ENCODE measurements at regions not wholly inside any gene's neighbourhood (a gene's known extent, or its start where the extent isn't known, plus 50 kb on each side); places are given as distances from the start of the nearest gene placed in this dataset.

- H3K9me3 ChIP-seq (ENCODE audit: low read depth): no peaks in the 10 kb centered on the region
- H3K27me3 ChIP-seq: no peaks in the 10 kb centered on the region
- no peak for DNase-seq (ENCODE audit: low read depth in 1 of 2, low spot score in 1 of 2)
- H3K4me3 ChIP-seq: no peak overlapping the region
- no peak overlapping the region for H3K27ac ChIP-seq
- H3K4me1 ChIP-seq (ENCODE audit: low read depth): no peaks in the 10 kb centered on the region
- H3K36me3 ChIP-seq: no peaks in the 10 kb centered on the region
- TF ChIP-seq, protein P1, sequence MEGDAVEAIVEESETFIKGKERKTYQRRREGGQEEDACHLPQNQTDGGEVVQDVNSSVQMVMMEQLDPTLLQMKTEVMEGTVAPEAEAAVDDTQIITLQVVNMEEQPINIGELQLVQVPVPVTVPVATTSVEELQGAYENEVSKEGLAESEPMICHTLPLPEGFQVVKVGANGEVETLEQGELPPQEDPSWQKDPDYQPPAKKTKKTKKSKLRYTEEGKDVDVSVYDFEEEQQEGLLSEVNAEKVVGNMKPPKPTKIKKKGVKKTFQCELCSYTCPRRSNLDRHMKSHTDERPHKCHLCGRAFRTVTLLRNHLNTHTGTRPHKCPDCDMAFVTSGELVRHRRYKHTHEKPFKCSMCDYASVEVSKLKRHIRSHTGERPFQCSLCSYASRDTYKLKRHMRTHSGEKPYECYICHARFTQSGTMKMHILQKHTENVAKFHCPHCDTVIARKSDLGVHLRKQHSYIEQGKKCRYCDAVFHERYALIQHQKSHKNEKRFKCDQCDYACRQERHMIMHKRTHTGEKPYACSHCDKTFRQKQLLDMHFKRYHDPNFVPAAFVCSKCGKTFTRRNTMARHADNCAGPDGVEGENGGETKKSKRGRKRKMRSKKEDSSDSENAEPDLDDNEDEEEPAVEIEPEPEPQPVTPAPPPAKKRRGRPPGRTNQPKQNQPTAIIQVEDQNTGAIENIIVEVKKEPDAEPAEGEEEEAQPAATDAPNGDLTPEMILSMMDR (IDR thresholded peaks at IDR 0.05; ENCODE audit: low read depth, low read length): no peak
These were observed 90.2 kb upstream of the ISX start for GRCh38 chr22:34975721-34976120.

- H3K27me3 ChIP-seq: no peaks in the 10 kb centered on the region
- H3K36me3 ChIP-seq: no peaks in the 10 kb centered on the region
- TF ChIP-seq, protein P1 (IDR thresholded peaks at IDR 0.05; ENCODE audit: low read depth, low read length): no peak
- no peaks in the 10 kb centered on the region for H3K9me3 ChIP-seq (ENCODE audit: low read depth)
- no peak overlapping the region for H3K27ac ChIP-seq
- H3K4me1 ChIP-seq (ENCODE audit: low read depth): no peaks in the 10 kb centered on the region
- no peak overlapping the region for H3K4me3 ChIP-seq
- DNase-seq (ENCODE audit: low read depth in 1 of 2, low spot score in 1 of 2): no peak
These were observed 89.5 kb upstream of the ISX start for GRCh38 chr22:34976474-34976873.

- TF ChIP-seq, protein P1 (IDR thresholded peaks at IDR 0.05; ENCODE audit: low read depth, low read length): no peak
- no peaks in the 10 kb centered on the region for H3K27me3 ChIP-seq
- H3K4me1 ChIP-seq (ENCODE audit: low read depth): no peaks in the 10 kb centered on the region
- H3K36me3 ChIP-seq: no peaks in the 10 kb centered on the region
- no peak for DNase-seq (ENCODE audit: low read depth in 1 of 2, low spot score in 1 of 2)
- no peak overlapping the region for H3K4me3 ChIP-seq
- no peak overlapping the region for H3K27ac ChIP-seq
- H3K9me3 ChIP-seq (ENCODE audit: low read depth): no peaks in the 10 kb centered on the region
These were observed 89.1 kb upstream of the ISX start for GRCh38 chr22:34976886-34977285.

DNA sequence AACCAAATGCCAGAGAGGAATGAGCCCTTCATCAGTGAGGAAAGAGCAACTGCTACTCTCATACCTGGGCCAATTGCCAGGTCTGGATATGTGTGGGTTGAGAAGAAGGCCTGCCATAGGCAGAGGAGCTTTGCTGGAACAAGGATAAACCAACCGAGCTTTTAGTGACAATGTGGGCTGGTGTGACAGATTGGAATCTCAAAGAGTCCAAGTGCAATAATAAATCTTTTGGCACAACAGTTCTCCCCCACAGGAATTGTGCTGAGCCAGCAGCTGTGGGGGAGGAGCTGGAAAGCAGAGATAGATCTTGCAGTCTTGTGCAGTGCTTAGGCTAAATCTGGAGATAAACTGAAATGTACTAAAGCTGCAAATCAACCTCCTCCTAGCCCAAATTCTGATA, 79.4 kb upstream of the ISX start:
- no peak overlapping the region for H3K4me3 ChIP-seq
- no peak for DNase-seq (ENCODE audit: low read depth in 1 of 2, low spot score in 1 of 2)
- TF ChIP-seq, protein P1 (IDR thresholded peaks at IDR 0.05; ENCODE audit: low read depth, low read length): no peak
- no peaks in the 10 kb centered on the region for H3K36me3 ChIP-seq
- no peak overlapping the region for H3K27ac ChIP-seq
- H3K4me1 ChIP-seq (ENCODE audit: low read depth): no peaks in the 10 kb centered on the region
- no peaks in the 10 kb centered on the region for H3K27me3 ChIP-seq
- no peaks in the 10 kb centered on the region for H3K9me3 ChIP-seq (ENCODE audit: low read depth)

- Histone ChIP-seq H3K36me3 (no peaks in the 10 kb centered on the region), H3K4me3 (no peak overlapping the region), H3K9me3 (ENCODE audit: low read depth) (no peaks in the 10 kb centered on the region), H3K27ac (no peak overlapping the region), H3K27me3 (no peaks in the 10 kb centered on the region), H3K4me1 (ENCODE audit: low read depth) (no peaks in the 10 kb centered on the region)
- no peak for DNase-seq (ENCODE audit: low read depth in 1 of 2, low spot score in 1 of 2)
- TF ChIP-seq, protein P1 (IDR thresholded peaks at IDR 0.05; ENCODE audit: low read depth, low read length): no peak
These were observed 73.3 kb upstream of the ISX start for GRCh38 chr22:34992672-34993071.

GRCh38 chr22:34993548-34993947, 72.4 kb upstream of the ISX start:
- H3K27me3 ChIP-seq: no peaks in the 10 kb centered on the region
- no peak overlapping the region for H3K4me3 ChIP-seq
- H3K4me1 ChIP-seq (ENCODE audit: low read depth): no peaks in the 10 kb centered on the region
- DNase-seq (ENCODE audit: low read depth in 1 of 2, low spot score in 1 of 2): no peak
- H3K9me3 ChIP-seq (ENCODE audit: low read depth): no peaks in the 10 kb centered on the region
- no peak overlapping the region for H3K27ac ChIP-seq
- TF ChIP-seq, protein P1 (IDR thresholded peaks at IDR 0.05; ENCODE audit: low read depth, low read length): no peak
- H3K36me3 ChIP-seq: no peaks in the 10 kb centered on the region
